Ovary (tissue), 7 donors: ENCODE measurements at regions not wholly inside any gene's neighbourhood (a gene's known extent, or its start where the extent isn't known, plus 50 kb on each side); places are given as distances from the start of the nearest gene placed in this dataset.
"Not testable (repeated sequence)": the region's sequence is repeated elsewhere in the genome, so short reads cannot be mapped to it uniquely, and the experiment has no call there.

Source experiments
- DNase-seq, 5 donors: peaks; one replicate each; pipeline ENCODE4 v3.0.0-alpha.2; 2019 to 2020
- H3K27ac ChIP-seq, 2 donors: fragments of 200-600 bp; one replicate each; pipeline versions ENCODE4 v1.5.1 to v1.8.0; 2019 to 2022
- H3K27me3 ChIP-seq: fragments of 200-600 bp; one replicate; pipeline ENCODE4 v1.8.0; 2022
- H3K36me3 ChIP-seq: fragments of 200-600 bp; sonication (generic); one replicate; pipeline ENCODE4 v1.5.1; 2019
- H3K4me1 ChIP-seq: one replicate; pipeline ENCODE4 v1.8.1; 2013; ENCODE audit warnings: mild to moderate bottlenecking, moderate library complexity; ENCODE audit not compliant: insufficient read depth
- H3K4me3 ChIP-seq: fragments of 200-600 bp; sonication (generic); one replicate; pipeline ENCODE4 v1.5.1; 2017
- H3K9me3 ChIP-seq, 2 donors: fragments of 200-600 bp in 1 of 2; sonication (generic) in 1 of 2; one replicate each; pipeline versions ENCODE4 v1.5.1 to v1.8.1; 2013 to 2019; ENCODE audit warnings: mild to moderate bottlenecking in 1 of 2, moderate library complexity in 1 of 2
- CTCF ChIP-seq, 3 donors: fragments of 450-650 bp in 2 of 3; fragments of 200-600 bp in 1 of 3; IDR thresholded peaks; one replicate each; pipeline versions ENCODE4 v1.5.1 to v1.8.0; 2016 to 2022; ENCODE audit warnings: antibody characterized with exemption in 3 of 3, mild to moderate bottlenecking in 1 of 3
- EP300 ChIP-seq: sonication (generic); formaldehyde crosslinking; IDR thresholded peaks from one replicate; pipeline ENCODE4 v1.6.1; 2017; ENCODE audit warnings: antibody characterized with exemption
- POLR2A ChIP-seq: fragments of 450-650 bp; IDR thresholded peaks from one replicate; pipeline ENCODE4 v1.6.1; 2017; ENCODE audit warnings: antibody characterized with exemption, mild to moderate bottlenecking, moderate library complexity
- WGBS, 3 donors: extraction: QIAGEN DNeasy Blood & Tissue Kit in 1 of 3; methylation state at CpG; one replicate each; pipeline versions ENCODE4 v1.1.5 to v1.1.7; 2013 to 2017; 5-methylcytosine and 5-hydroxymethylcytosine counted together
- intact Hi-C, 4 donors: fragments of 100-400 bp; cut with DNase I; formaldehyde crosslinking; loops; one replicate each; pipeline versions ENCODE4 v1.11.0 to v1.15.1; 2022 to 2023
- donor health status: DM: no; HTN: no; CAD: no; lungs with moderate emphysema.
- donor health status: DM: no; HTN: no; CAD: no.
- donor health status: Bipolar disorder and iron deficiency.
- donor health status: DM: no; HTN: no; CAD: no.
- donor health status: DM: yes; HTN: yes; CAD: no.

GRCh38 chrX:67426946-67427345 is 116.9 kb upstream of the AR start:
- H3K27ac ChIP-seq = no peak overlapping the region
- WGBS, 3 donors = 83 to 92% (median 86%) methylated on average over 2 of the region's 2 CpGs
- H3K4me1 ChIP-seq = no peaks in the 10 kb centered on the region
- TF ChIP-seq POLR2A (no peak), CTCF (IDR thresholded peaks at IDR 0.05) (no peak)
- DNase-seq = no peak
- H3K36me3 ChIP-seq = no peaks in the 10 kb centered on the region
- no peak overlapping the region for H3K4me3 ChIP-seq
- no peaks in the 10 kb centered on the region for H3K27me3 ChIP-seq
- H3K9me3 ChIP-seq = no peaks in the 10 kb centered on the region
- intact Hi-C loops = no loop called here

- no peaks in the 10 kb centered on the region for H3K9me3 ChIP-seq
- H3K36me3 ChIP-seq = no peaks in the 10 kb centered on the region
- 49 to 75% (median 51%) methylated on average over 1 of the region's 1 CpG for WGBS, 3 donors
- no peak for DNase-seq
- TF ChIP-seq EP300 = no peak
- intact Hi-C loops = no loop called here
- no peak overlapping the region for H3K27ac ChIP-seq
- H3K4me3 ChIP-seq = no peak overlapping the region
- no peaks in the 10 kb centered on the region for H3K27me3 ChIP-seq
- H3K4me1 ChIP-seq = no peaks in the 10 kb centered on the region
Observed at GRCh38 chrX:67435536-67435935, 108.3 kb upstream of the AR start.

- intact Hi-C loops = no loop called here
- DNase-seq = no peak
- Histone ChIP-seq H3K36me3 (no peaks in the 10 kb centered on the region), H3K4me3 (no peak overlapping the region), H3K27me3 (no peaks in the 10 kb centered on the region), H3K9me3 (no peaks in the 10 kb centered on the region), H3K27ac (no peak overlapping the region), H3K4me1 (no peaks in the 10 kb centered on the region)
- no peak for TF ChIP-seq CTCF (IDR thresholded peaks at IDR 0.05)
- TF ChIP-seq POLR2A = no peak
- TF ChIP-seq EP300 = no peak
Observed at GRCh38 chrX:67436867-67437266, 107.0 kb upstream of the AR start.

GRCh38 chrX:67437821-67438220 is 106.0 kb upstream of the AR start:
- H3K36me3 ChIP-seq = no peaks in the 10 kb centered on the region

GRCh38 chrX:67475259-67475658 is 68.6 kb upstream of the AR start:
- intact Hi-C loops, H3K4me1 ChIP-seq, DNase-seq, H3K27me3 ChIP-seq, H3K27ac ChIP-seq, H3K4me3 ChIP-seq, H3K9me3 ChIP-seq, H3K36me3 ChIP-seq: not testable (repeated sequence)
- WGBS, 3 donors = 37 to 55% (median 51%) methylated on average over 3 of the region's 3 CpGs

More at GRCh38 chrX:67437821-67438220, 106.0 kb upstream of the AR start:
- WGBS, 3 donors = 53 to 64% (median 59%) methylated on average over 3 of the region's 3 CpGs
- Histone ChIP-seq H3K27ac (no peak overlapping the region), H3K4me3 (no peak overlapping the region), H3K4me1 (no peaks in the 10 kb centered on the region), H3K9me3 (no peaks in the 10 kb centered on the region), H3K27me3 (no peaks in the 10 kb centered on the region)
- intact Hi-C loops = no loop called here
- TF ChIP-seq POLR2A (no peak), CTCF (IDR thresholded peaks at IDR 0.05) (no peak), EP300 (no peak)
- DNase-seq = no peak

GRCh38 chrX:67480789-67481188 is 63.0 kb upstream of the AR start:
- Histone ChIP-seq H3K27me3 (no peaks in the 10 kb centered on the region), H3K4me3 (no peak overlapping the region), H3K36me3 (no peaks in the 10 kb centered on the region), H3K27ac (no peak overlapping the region), H3K9me3 (no peaks in the 10 kb centered on the region), H3K4me1 (no peaks in the 10 kb centered on the region)
- DNase-seq = no peak
- TF ChIP-seq EP300 (no peak), CTCF (IDR thresholded peaks at IDR 0.05) (no peak), POLR2A (no peak)
- intact Hi-C loops = no loop called here
- 44 to 52% (median 51%) methylated on average over 3 of the region's 3 CpGs for WGBS, 3 donors
